Uterus (tissue), 3 donors: ENCODE measurements at regions not wholly inside any gene's neighbourhood (a gene's known extent, or its start where the extent isn't known, plus 50 kb on each side); places are given as distances from the start of the nearest gene placed in this dataset.

ENCODE experiments used
- DNase-seq, 2 donors: peaks; one replicate each; pipeline ENCODE4 v3.0.0-alpha.2; 2019 to 2020
- H3K27ac ChIP-seq, 2 donors: fragments of 200-600 bp; sonication (generic); 1 replicate in 1 of 2; 2 replicates in 1 of 2; pipeline ENCODE4 v1.5.1; 2016 to 2018
- H3K27me3 ChIP-seq, 2 donors: fragments of 200-600 bp; sonication (generic); one replicate each; pipeline ENCODE4 v1.5.1; 2018 to 2019; ENCODE audit warnings: control low read depth in 1 of 2
- H3K36me3 ChIP-seq, 2 donors: fragments of 200-600 bp; sonication (generic); one replicate each; pipeline ENCODE4 v1.5.1; 2019; ENCODE audit warnings: control low read depth in 1 of 2
- H3K4me1 ChIP-seq, 2 donors: fragments of 200-600 bp; sonication (generic); one replicate each; pipeline ENCODE4 v1.5.1; 2018 to 2019; ENCODE audit warnings: control low read depth in 1 of 2
- H3K4me3 ChIP-seq, 2 donors: fragments of 200-600 bp; sonication (generic); 1 replicate in 1 of 2; 2 replicates in 1 of 2; pipeline ENCODE4 v1.5.1; 2018 to 2019; ENCODE audit warnings: mild to moderate bottlenecking in 1 of 2
- H3K9me3 ChIP-seq, 2 donors: fragments of 200-600 bp; sonication (generic); one replicate each; pipeline ENCODE4 v1.5.1; 2019; ENCODE audit warnings: control low read depth in 1 of 2
- CTCF ChIP-seq, 4 experiments: fragments of 200-600 bp in 2 of 4; fragments of 450-650 bp in 2 of 4; sonication (generic) in 2 of 4; IDR thresholded peaks; one replicate each; pipeline ENCODE4 v1.5.1; 2016 to 2019; ENCODE audit warnings: antibody characterized with exemption in 4 of 4, mild to moderate bottlenecking in 2 of 4, moderate library complexity in 1 of 4
- POLR2A ChIP-seq, 2 donors: fragments of 450-650 bp; IDR thresholded peaks; one replicate each; pipeline ENCODE4 v1.6.1; 2016; ENCODE audit warnings: antibody characterized with exemption in 2 of 2, mild to moderate bottlenecking in 1 of 2, moderate library complexity in 1 of 2
- intact Hi-C: fragments of 100-400 bp; cut with DNase I; formaldehyde crosslinking; loops from one replicate; pipeline ENCODE4 v1.15.1; 2023; ENCODE audit warnings: low total_unique reads
- donor health status: DM: yes; HTN: yes; CAD: no.

GRCh38 chr2:13942111-13942510, 690.4 kb upstream of the LRATD1 start:
- H3K9me3 ChIP-seq: no peaks in the 10 kb centered on the region
- peaks cover 0 to 4% of the 10 kb centered on the region in 2 donors for H3K27me3 ChIP-seq
- TF ChIP-seq POLR2A (IDR thresholded peaks at IDR 0.05): no peak
- TF ChIP-seq CTCF (IDR thresholded peaks at IDR 0.05): no peak
- no peak overlapping the region for H3K27ac ChIP-seq
- intact Hi-C loops: no loop called here
- H3K36me3 ChIP-seq: no peaks in the 10 kb centered on the region
- H3K4me3 ChIP-seq: no peak overlapping the region
- no peaks in the 10 kb centered on the region for H3K4me1 ChIP-seq
- no peak for DNase-seq

- Histone ChIP-seq H3K27ac (no peak overlapping the region), H3K4me1 (no peaks in the 10 kb centered on the region), H3K9me3 (no peaks in the 10 kb centered on the region), H3K27me3 (no peaks in the 10 kb centered on the region), H3K36me3 (no peaks in the 10 kb centered on the region), H3K4me3 (no peak overlapping the region)
- no peak for DNase-seq
- TF ChIP-seq POLR2A (IDR thresholded peaks at IDR 0.05) (no peak), CTCF (IDR thresholded peaks at IDR 0.05) (no peak)
- intact Hi-C loops: no loop called here
Observed at GRCh38 chr2:13950761-13951160, 681.8 kb upstream of the LRATD1 start.

- H3K27ac ChIP-seq: no peak overlapping the region
- H3K36me3 ChIP-seq: no peaks in the 10 kb centered on the region
- no peaks in the 10 kb centered on the region for H3K4me1 ChIP-seq
- TF ChIP-seq CTCF (IDR thresholded peaks at IDR 0.05) (no peak), POLR2A (IDR thresholded peaks at IDR 0.05) (no peak)
- no peak for DNase-seq
- H3K4me3 ChIP-seq: no peak overlapping the region
- H3K27me3 ChIP-seq: no peaks in the 10 kb centered on the region
- H3K9me3 ChIP-seq: no peaks in the 10 kb centered on the region
- intact Hi-C loops: no loop called here
Observed at GRCh38 chr2:13968811-13969210, 663.7 kb upstream of the LRATD1 start.

- Histone ChIP-seq H3K4me3 (no peak overlapping the region), H3K9me3 (no peaks in the 10 kb centered on the region), H3K27ac (no peak overlapping the region), H3K36me3 (no peaks in the 10 kb centered on the region), H3K4me1 (no peaks in the 10 kb centered on the region), H3K27me3 (no peaks in the 10 kb centered on the region)
- intact Hi-C loops: no loop called here
- no peak for DNase-seq
- TF ChIP-seq CTCF (IDR thresholded peaks at IDR 0.05) (no peak), POLR2A (IDR thresholded peaks at IDR 0.05) (no peak)
Observed at GRCh38 chr2:13986119-13986720, 646.3 kb upstream of the LRATD1 start.

- Histone ChIP-seq H3K4me1 (no peaks in the 10 kb centered on the region), H3K27ac (no peak overlapping the region), H3K4me3 (no peak overlapping the region), H3K36me3 (no peaks in the 10 kb centered on the region), H3K27me3 (no peaks in the 10 kb centered on the region), H3K9me3 (no peaks in the 10 kb centered on the region)
- TF ChIP-seq CTCF (IDR thresholded peaks at IDR 0.05) (no peak), POLR2A (IDR thresholded peaks at IDR 0.05) (no peak)
- DNase-seq: no peak
- intact Hi-C loops: no loop called here
Observed at GRCh38 chr2:13996527-13996926, 636.0 kb upstream of the LRATD1 start.
